GM10248 (cell line): ENCODE measurements at regions not wholly inside any gene's neighbourhood (a gene's known extent, or its start where the extent isn't known, plus 50 kb on each side); places are given as distances from the start of the nearest gene placed in this dataset.
"Not testable (repeated sequence)": the region's sequence is repeated elsewhere in the genome, so short reads cannot be mapped to it uniquely, and the experiment has no call there.

Experiments used
- CTCF ChIA-PET: fragments of 300-600 bp; sonication (Branson Sonifier 250); formaldehyde crosslinking; extraction: SDS; loops from one replicate; lab custom pipeline; 2021; ENCODE audit warnings: antibody characterized with exemption; lab: Yijun Ruan, JAX
- POLR2A ChIA-PET: fragments of 350-650 bp; sonication (Branson Sonifier 250); formaldehyde crosslinking; extraction: SDS; loops from one replicate; lab custom pipeline; 2020; ENCODE audit warnings: antibody characterized with exemption; lab: Yijun Ruan, JAX
- DNase-seq: peaks from one replicate; pipeline ENCODE4 v3.0.0; 2012; ENCODE audit errors: extremely low spot score
- CTCF ChIP-seq: IDR thresholded peaks from 2 replicates; pipeline ENCODE4 v1.5.1; 2012; ENCODE audit warnings: mild to moderate bottlenecking, low read depth; ENCODE audit errors: extremely low read depth, missing control alignments, control extremely low read depth

- TF ChIP-seq CTCF = no peak
- POLR2A ChIA-PET = no interaction called here
- CTCF ChIA-PET = no interaction called here
- no peak for DNase-seq
These were observed 405.9 kb upstream of the MAGEB16 start for GRCh38 chrX:35392232-35392631.

- ChIA-PET POLR2A (no interaction called here), CTCF (no interaction called here)
These were observed 391.8 kb upstream of the MAGEB16 start for GRCh38 chrX:35406386-35406785.

GRCh38 chrX:35416782-35417181 is 381.4 kb upstream of the MAGEB16 start:
- ChIA-PET CTCF (no interaction called here), POLR2A (no interaction called here)
- no peak for TF ChIP-seq CTCF
- no peak for DNase-seq

More at GRCh38 chrX:35406386-35406785, 391.8 kb upstream of the MAGEB16 start:
- no peak for TF ChIP-seq CTCF
- no peak for DNase-seq

GRCh38 chrX:35432056-35432455 is 366.1 kb upstream of the MAGEB16 start:
- ChIA-PET CTCF (interaction anchor here (1.3 kb wide), 1 partner anchor 8 kb away, joined by 4 read pairs; no protein-coding TSS in a partner anchor), POLR2A (no interaction called here)
- no peak for TF ChIP-seq CTCF
- DNase-seq = no peak

GRCh38 chrX:35439034-35439660 is 359.0 kb upstream of the MAGEB16 start:
- ChIA-PET CTCF (no interaction called here), POLR2A (no interaction called here)
- DNase-seq = no peak
- TF ChIP-seq CTCF = no peak

- POLR2A ChIA-PET = no interaction called here
- DNase-seq = no peak
- CTCF ChIA-PET = no interaction called here
- no peak for TF ChIP-seq CTCF
These were observed 358.4 kb upstream of the MAGEB16 start for GRCh38 chrX:35439692-35440091.

- TF ChIP-seq CTCF = no peak
- ChIA-PET CTCF (no interaction called here), POLR2A (no interaction called here)
- DNase-seq = no peak
These were observed 355.7 kb upstream of the MAGEB16 start for GRCh38 chrX:35442421-35442820.

- CTCF ChIA-PET, DNase-seq, POLR2A ChIA-PET: not testable (repeated sequence)
These were observed 355.0 kb upstream of the MAGEB16 start for GRCh38 chrX:35443091-35443582.
